ENCODE measurements at regions not wholly inside any gene's neighbourhood (a gene's known extent, or its start where the extent isn't known, plus 50 kb on each side); places are given as distances from the start of the nearest gene placed in this dataset.

DNA sequence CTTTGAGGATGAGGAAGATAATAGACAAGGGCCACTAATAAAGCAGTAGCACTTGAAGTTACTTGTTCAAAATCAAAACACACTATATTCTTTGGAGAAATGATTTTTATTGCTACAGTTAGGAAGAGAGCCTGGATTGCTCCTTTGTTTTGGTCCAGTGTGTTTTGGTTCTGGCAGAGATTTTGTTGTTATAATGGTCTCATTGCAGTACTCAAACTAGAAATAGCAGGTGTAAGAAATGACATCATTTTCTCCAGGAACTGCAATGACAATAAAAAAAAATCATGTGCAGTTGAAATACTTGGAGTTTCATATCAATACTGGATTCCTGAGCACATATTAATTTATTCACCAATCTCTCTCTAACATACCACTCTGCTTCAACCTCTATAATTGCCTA, 490.3 kb downstream of the CCDC85A start:
- no peak for DNase-seq (ENCODE audit: low spot score)
- Histone ChIP-seq H3K79me2 (no peaks in the 10 kb centered on the region), H3K9me2 (replicated peaks; ENCODE audit: insufficient read depth) (no peaks in the 10 kb centered on the region), H3K4me1 (ENCODE audit: insufficient read depth) (no peaks in the 10 kb centered on the region), H3K27me3 (no peaks in the 10 kb centered on the region), H4K20me1 (ENCODE audit: insufficient read depth, poor library complexity, severe bottlenecking) (no peaks in the 10 kb centered on the region), H2AFZ (no peak overlapping the region), H3K9me3 (ENCODE audit: low read depth) (no peaks in the 10 kb centered on the region), H3K36me3 (replicated peaks; ENCODE audit: insufficient read depth, low read depth) (no peaks in the 10 kb centered on the region), H3K27ac (no peak overlapping the region), H3K4me3 (no peak overlapping the region), H3K4me2 (no peak overlapping the region)
- TF ChIP-seq CTCF (IDR thresholded peaks at IDR 0.05; ENCODE audit: poor library complexity): no peak
- TF ChIP-seq EZH2 (IDR thresholded peaks at IDR 0.05; ENCODE audit: borderline replicate concordance): no peak
- no peak for TF ChIP-seq EZH2phosphoT487 (IDR thresholded peaks at IDR 0.05; ENCODE audit: low read depth, severe bottlenecking, unreplicated experiment)

- no peaks in the 10 kb centered on the region for H3K4me1 ChIP-seq (ENCODE audit: insufficient read depth)
- H3K4me3 ChIP-seq: no peak overlapping the region
- TF ChIP-seq EZH2phosphoT487 (IDR thresholded peaks at IDR 0.05; ENCODE audit: low read depth, severe bottlenecking, unreplicated experiment) (no peak), EZH2 (IDR thresholded peaks at IDR 0.05; ENCODE audit: borderline replicate concordance) (no peak), CTCF (IDR thresholded peaks at IDR 0.05; ENCODE audit: poor library complexity) (no peak)
- H3K36me3 ChIP-seq (replicated peaks; ENCODE audit: insufficient read depth, low read depth): no peaks in the 10 kb centered on the region
- no peaks in the 10 kb centered on the region for H3K9me2 ChIP-seq (replicated peaks; ENCODE audit: insufficient read depth)
- H3K27ac ChIP-seq: no peak overlapping the region
- no peaks in the 10 kb centered on the region for H4K20me1 ChIP-seq (ENCODE audit: insufficient read depth, poor library complexity, severe bottlenecking)
- no peak overlapping the region for H2AFZ ChIP-seq
- WGBS (ENCODE audit: low lambda C conversion rate, missing lambda C conversion rate): 84% methylated on average over 2 of the region's 2 CpGs
- no peak for DNase-seq (ENCODE audit: low spot score)
- no peaks in the 10 kb centered on the region for H3K79me2 ChIP-seq
- H3K9me3 ChIP-seq (ENCODE audit: low read depth): no peaks in the 10 kb centered on the region
- no peaks in the 10 kb centered on the region for H3K27me3 ChIP-seq
- no peak overlapping the region for H3K4me2 ChIP-seq
Observed at GRCh38 chr2:56676966-56677365, 493.2 kb downstream of the CCDC85A start.

DNA sequence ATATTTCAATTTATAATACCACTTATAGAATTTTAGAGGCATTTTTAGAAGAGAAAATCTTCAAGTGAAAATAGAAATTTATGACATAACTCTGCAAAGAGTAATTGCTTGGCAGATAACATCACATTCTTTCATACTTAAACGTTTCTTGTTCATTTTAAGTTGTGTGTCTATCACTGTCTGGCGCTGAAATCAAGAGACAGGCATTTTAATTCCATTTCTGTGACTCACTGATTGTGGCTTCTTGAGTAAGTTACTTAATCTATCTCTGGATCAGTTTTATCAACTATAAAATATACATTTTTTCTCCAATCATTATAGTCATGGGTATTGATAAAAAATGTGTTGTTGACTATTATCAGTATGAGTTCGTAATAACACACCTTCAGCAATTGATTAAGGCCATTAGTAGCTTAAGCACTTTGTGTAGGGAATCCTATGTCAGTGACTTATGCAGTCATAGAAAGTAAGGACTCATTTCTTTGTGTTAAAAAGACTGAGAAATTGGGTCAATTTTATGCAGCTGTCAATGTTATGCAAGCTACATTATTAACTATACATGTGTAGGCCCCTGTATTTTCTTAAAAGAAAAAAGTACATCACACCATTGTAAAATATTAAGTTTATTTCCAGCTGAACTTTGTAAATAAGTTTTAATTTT, 497.3 kb downstream of the CCDC85A start:
- TF ChIP-seq EZH2phosphoT487 (IDR thresholded peaks at IDR 0.05; ENCODE audit: low read depth, severe bottlenecking, unreplicated experiment) (no peak), CTCF (IDR thresholded peaks at IDR 0.05; ENCODE audit: poor library complexity) (no peak), EZH2 (IDR thresholded peaks at IDR 0.05; ENCODE audit: borderline replicate concordance) (no peak)
- H3K4me2 ChIP-seq: no peak overlapping the region
- H3K36me3 ChIP-seq (replicated peaks; ENCODE audit: insufficient read depth, low read depth): no peaks in the 10 kb centered on the region
- H3K27ac ChIP-seq: no peak overlapping the region
- DNase-seq (ENCODE audit: low spot score): no peak
- H2AFZ ChIP-seq: no peak overlapping the region
- no peak overlapping the region for H3K4me3 ChIP-seq
- no peaks in the 10 kb centered on the region for H3K4me1 ChIP-seq (ENCODE audit: insufficient read depth)
- no peaks in the 10 kb centered on the region for H3K9me3 ChIP-seq (ENCODE audit: low read depth)
- no peaks in the 10 kb centered on the region for H4K20me1 ChIP-seq (ENCODE audit: insufficient read depth, poor library complexity, severe bottlenecking)
- WGBS (ENCODE audit: low lambda C conversion rate, missing lambda C conversion rate): 64% methylated on average over 3 of the region's 3 CpGs
- no peaks in the 10 kb centered on the region for H3K9me2 ChIP-seq (replicated peaks; ENCODE audit: insufficient read depth)
- H3K27me3 ChIP-seq: no peaks in the 10 kb centered on the region
- H3K79me2 ChIP-seq: no peaks in the 10 kb centered on the region

Data from hepatocyte (in vitro differentiated cells).